H9 (cell line): ENCODE measurements at regions not wholly inside any gene's neighbourhood (a gene's known extent, or its start where the extent isn't known, plus 50 kb on each side); places are given as distances from the start of the nearest gene placed in this dataset.

ENCODE experiments used
- DNase-seq: peaks from one replicate; pipeline ENCODE4 v3.0.0-alpha.2; 2017
- H2AFZ ChIP-seq: one replicate; pipeline ENCODE4 v1.6.1; 2013; ENCODE audit warnings: mild to moderate bottlenecking, low read length, control low read depth, moderate library complexity
- H2AK5ac ChIP-seq: 2 replicates; pipeline ENCODE4 v1.6.1; 2013; ENCODE audit warnings: low read length, control low read depth, mixed read lengths; ENCODE audit not compliant: insufficient read length
- H2BK120ac ChIP-seq: one replicate; pipeline ENCODE4 v1.6.1; 2013; ENCODE audit warnings: low read depth, mild to moderate bottlenecking, low read length, control low read depth, inconsistent platforms; ENCODE audit not compliant: poor library complexity, severe bottlenecking
- H2BK12ac ChIP-seq: 2 replicates; pipeline ENCODE4 v1.6.1; 2013; ENCODE audit warnings: low read length, control low read depth, mixed read lengths, low read depth; ENCODE audit not compliant: insufficient read length
- H2BK15ac ChIP-seq: 2 replicates; pipeline ENCODE4 v1.6.1; 2013; ENCODE audit warnings: low read depth, low read length, control low read depth
- H2BK20ac ChIP-seq: one replicate; pipeline ENCODE4 v1.6.1; 2013; ENCODE audit warnings: low read depth, mild to moderate bottlenecking, low read length, control low read depth, inconsistent platforms; ENCODE audit not compliant: poor library complexity, severe bottlenecking
- H2BK5ac ChIP-seq: 2 replicates; pipeline ENCODE4 v1.6.1; 2013; ENCODE audit warnings: low read length, control low read depth, mixed read lengths; ENCODE audit not compliant: insufficient read length
- H3K14ac ChIP-seq: 2 replicates; pipeline ENCODE4 v1.6.1; 2013; ENCODE audit warnings: low read length, control low read depth; ENCODE audit not compliant: insufficient read depth
- H3K18ac ChIP-seq: 2 replicates; pipeline ENCODE4 v1.6.1; 2013; ENCODE audit warnings: low read depth, mild to moderate bottlenecking, mixed read lengths, low read length, control low read depth; ENCODE audit not compliant: insufficient read length
- H3K23ac ChIP-seq: 2 replicates; pipeline ENCODE4 v1.6.1; 2013; ENCODE audit warnings: low read length, control low read depth, mixed read lengths, low read depth; ENCODE audit not compliant: insufficient read length
- H3K23me2 ChIP-seq: 2 replicates; pipeline ENCODE4 v1.6.1; 2013; ENCODE audit warnings: low read depth, mild to moderate bottlenecking, mixed read lengths, low read length, control low read depth; ENCODE audit not compliant: insufficient read length, poor library complexity, severe bottlenecking
- H3K27ac ChIP-seq: 2 replicates; pipeline ENCODE4 v1.5.1; 2013; ENCODE audit warnings: low read length, control low read depth, mixed read lengths, low read depth; ENCODE audit not compliant: insufficient read length
- H3K27me3 ChIP-seq: 2 replicates; pipeline ENCODE4 v1.6.1; 2013; ENCODE audit warnings: low read length, control low read depth, inconsistent platforms; ENCODE audit not compliant: insufficient read depth
- H3K4ac ChIP-seq: 2 replicates; pipeline ENCODE4 v1.6.1; 2013; ENCODE audit warnings: low read depth, mild to moderate bottlenecking, control low read depth, inconsistent platforms, low read length, moderate library complexity
- H3K4me1 ChIP-seq: 2 replicates; pipeline ENCODE4 v1.6.1; 2013; ENCODE audit warnings: low read length, control low read depth, inconsistent platforms; ENCODE audit not compliant: insufficient read depth
- H3K4me2 ChIP-seq: 2 replicates; pipeline ENCODE4 v1.6.1; 2013; ENCODE audit warnings: low read length, control low read depth, mixed read lengths; ENCODE audit not compliant: insufficient read length, insufficient read depth
- H3K56ac ChIP-seq: 2 replicates; pipeline ENCODE4 v1.6.1; 2013; ENCODE audit warnings: low read depth, mild to moderate bottlenecking, mixed read lengths, low read length, control low read depth; ENCODE audit not compliant: insufficient read length
- H3K79me1 ChIP-seq: 2 replicates; pipeline ENCODE4 v1.6.1; 2013; ENCODE audit warnings: low read depth, mild to moderate bottlenecking, moderate library complexity, low read length, control low read depth, inconsistent platforms; ENCODE audit not compliant: insufficient read depth, poor library complexity, severe bottlenecking
- H3K79me2 ChIP-seq: 2 replicates; pipeline ENCODE4 v1.6.1; 2013; ENCODE audit warnings: low read length, control low read depth, inconsistent platforms; ENCODE audit not compliant: insufficient read depth
- H3K9ac ChIP-seq: 2 replicates; pipeline ENCODE4 v1.6.1; 2013; ENCODE audit warnings: low read length, control low read depth, mixed read lengths; ENCODE audit not compliant: insufficient read length; ENCODE audit errors: extremely low read depth
- H3K9me3 ChIP-seq: one replicate; pipeline ENCODE4 v1.6.1; 2013; ENCODE audit warnings: low read depth, low read length, inconsistent platforms; ENCODE audit not compliant: control insufficient read depth
- H3T11ph ChIP-seq: one replicate; pipeline ENCODE4 v1.6.1; 2013; ENCODE audit warnings: mild to moderate bottlenecking, low read length, control low read depth, inconsistent platforms
- H4K20me1 ChIP-seq: one replicate; pipeline ENCODE4 v1.6.1; 2013; ENCODE audit not compliant: control insufficient read depth, insufficient read length, insufficient read depth
- H4K5ac ChIP-seq: 2 replicates; pipeline ENCODE4 v1.6.1; 2013; ENCODE audit warnings: low read depth, mild to moderate bottlenecking, mixed read lengths, low read length, control low read depth; ENCODE audit not compliant: insufficient read length
- H4K8ac ChIP-seq: replicated peaks from 2 replicates; pipeline ENCODE4 v1.6.1; 2013; ENCODE audit warnings: low read length, control low read depth, mixed read lengths, low read depth; ENCODE audit not compliant: insufficient read length
- H4K91ac ChIP-seq: 2 replicates; pipeline ENCODE4 v1.6.1; 2013; ENCODE audit warnings: low read depth, mild to moderate bottlenecking, moderate library complexity, mixed read lengths, low read length, control low read depth; ENCODE audit not compliant: insufficient read length
- H3K27ac Mint-ChIP-seq, 3 experiments: 2 replicates in 2 of 3; 3 replicates in 1 of 3; pipeline ENCODE4 v1.8.0; 2020 to 2021; ENCODE audit warnings: mixed read lengths in 3 of 3, mild to moderate bottlenecking in 1 of 3, moderate library complexity in 1 of 3
- H3K27me3 Mint-ChIP-seq: 2 replicates; pipeline ENCODE4 v1.8.0; 2021; ENCODE audit warnings: low read depth, mild to moderate bottlenecking, moderate library complexity, mixed read lengths
- H3K36me3 Mint-ChIP-seq, 3 experiments: 2 replicates in 2 of 3; 3 replicates in 1 of 3; pipeline ENCODE4 v1.8.0; 2020 to 2021; ENCODE audit warnings: low read depth in 3 of 3, mixed read lengths in 3 of 3; ENCODE audit not compliant: insufficient read depth in 1 of 3
- H3K4me1 Mint-ChIP-seq, 2 experiments: 2 replicates each; pipeline ENCODE4 v1.8.0; 2020; ENCODE audit warnings: mixed read lengths in 2 of 2
- H3K4me3 Mint-ChIP-seq, 2 experiments: 2 replicates in 1 of 2; 3 replicates in 1 of 2; pipeline ENCODE4 v1.8.0; 2020 to 2021; ENCODE audit warnings: mild to moderate bottlenecking in 2 of 2, mixed read lengths in 2 of 2, moderate library complexity in 1 of 2
- H3K9me3 Mint-ChIP-seq, 2 experiments: 2 replicates in 1 of 2; 3 replicates in 1 of 2; pipeline ENCODE4 v1.8.0; 2020; ENCODE audit warnings: mild to moderate bottlenecking in 2 of 2, mixed read lengths in 2 of 2, moderate library complexity in 1 of 2
- CTCF ChIP-seq: fragments of 200-600 bp; sonication (generic); conservative IDR thresholded peaks from 3 replicates; pipeline ENCODE4 v1.8.0; 2021; ENCODE audit warnings: antibody characterized with exemption, mild to moderate bottlenecking

- H3K27ac Mint-ChIP-seq, result no peak overlapping the region
- no peak overlapping the region for H3K18ac ChIP-seq
- TF ChIP-seq CTCF, result no peak
- H3K79me2 ChIP-seq, result no peaks in the 10 kb centered on the region
- H3K14ac ChIP-seq, result no peak overlapping the region
- H3K4ac ChIP-seq, result no peak overlapping the region
- no peaks in the 10 kb centered on the region for H4K20me1 ChIP-seq
- H3K27me3 ChIP-seq, result no peaks in the 10 kb centered on the region
- no peak overlapping the region for H2BK20ac ChIP-seq
- no peak overlapping the region for H4K8ac ChIP-seq
- H2BK15ac ChIP-seq, result no peak overlapping the region
- H3K27ac ChIP-seq, result no peak overlapping the region
- H2BK120ac ChIP-seq, result no peak overlapping the region
- H4K91ac ChIP-seq, result no peak overlapping the region
- no peak overlapping the region for H3K9ac ChIP-seq
- H3K79me1 ChIP-seq, result no peaks in the 10 kb centered on the region
- no peak overlapping the region for H3K56ac ChIP-seq
- no peak overlapping the region for H2BK5ac ChIP-seq
- no peak overlapping the region for H2AK5ac ChIP-seq
- no peak overlapping the region for H3K4me2 ChIP-seq
- H3K4me1 ChIP-seq, result no peaks in the 10 kb centered on the region
- no peaks in the 10 kb centered on the region; the same call in 1 of the 2 replicates for H3K27me3 Mint-ChIP-seq
- no peak overlapping the region for H3K4me3 Mint-ChIP-seq
- no peak for DNase-seq
- H4K5ac ChIP-seq, result no peak overlapping the region
- no peak overlapping the region for H2BK12ac ChIP-seq
- no peaks in the 10 kb centered on the region for H3K9me3 ChIP-seq
- no peak overlapping the region for H3K23ac ChIP-seq
- H3T11ph ChIP-seq, result no peak overlapping the region
- H3K23me2 ChIP-seq, result no peaks in the 10 kb centered on the region
- no peak overlapping the region for H2AFZ ChIP-seq
- no peaks in the 10 kb centered on the region; a peak in 1 of 7 replicates for H3K36me3 Mint-ChIP-seq
- no peaks in the 10 kb centered on the region; a peak in 1 of 5 replicates for H3K9me3 Mint-ChIP-seq
- peaks cover 0 to 6% of the 10 kb centered on the region in 2 experiments; a peak in 2 of 4 replicates for H3K4me1 Mint-ChIP-seq
Measured at GRCh38 chr4:52263607-52264006, 212.5 kb downstream of the SPATA18 start.
